DOHH2 (cell line): ENCODE measurements at regions not wholly inside any gene's neighbourhood (a gene's known extent, or its start where the extent isn't known, plus 50 kb on each side); places are given as distances from the start of the nearest gene placed in this dataset.

Source experiments
- H3F3A ChIP-seq: fragments of 200-600 bp; sonication (generic), shearing (Covaris generic); 2 replicates; pipeline ENCODE4 v1.6.0; 2016; ENCODE audit warnings: antibody characterized with exemption, mild to moderate bottlenecking; ENCODE audit not compliant: control insufficient read depth, insufficient read depth
- H3K27ac ChIP-seq: fragments of 200-600 bp; sonication (generic); 2 replicates; pipeline ENCODE4 v1.5.1; 2014; ENCODE audit warnings: low read depth, mild to moderate bottlenecking, low read length, moderate library complexity
- H3K27me3 ChIP-seq: fragments of 200-600 bp; sonication (generic); 2 replicates; pipeline ENCODE4 v1.6.1; 2014; ENCODE audit warnings: mild to moderate bottlenecking, low read length, mixed read lengths; ENCODE audit not compliant: control insufficient read depth
- H3K36me3 ChIP-seq: fragments of 200-600 bp; sonication (generic); 2 replicates; pipeline ENCODE4 v1.6.1; 2014; ENCODE audit warnings: mild to moderate bottlenecking, low read length, moderate library complexity, mixed read lengths; ENCODE audit not compliant: control insufficient read depth
- H3K4me1 ChIP-seq: fragments of 200-600 bp; sonication (generic); 2 replicates; pipeline ENCODE4 v1.6.1; 2014; ENCODE audit warnings: mild to moderate bottlenecking, low read length, mixed read lengths; ENCODE audit not compliant: control insufficient read depth
- H3K4me2 ChIP-seq: fragments of 200-600 bp; sonication (generic); 2 replicates; pipeline ENCODE4 v1.6.0; 2014; ENCODE audit warnings: mild to moderate bottlenecking, low read length, moderate library complexity
- H3K4me3 ChIP-seq: fragments of 200-600 bp; sonication (generic); 2 replicates; pipeline ENCODE4 v1.5.1; 2014; ENCODE audit warnings: mild to moderate bottlenecking, low read length, mixed read lengths
- H3K79me2 ChIP-seq: fragments of 200-600 bp; sonication (generic); 2 replicates; pipeline ENCODE4 v1.6.1; 2014; ENCODE audit warnings: mild to moderate bottlenecking, low read length, mixed read lengths; ENCODE audit not compliant: control insufficient read depth
- H3K9me2 ChIP-seq: fragments of 200-600 bp; sonication (generic); replicated peaks from 2 replicates; pipeline ENCODE4 v1.6.1; 2014; ENCODE audit warnings: mild to moderate bottlenecking, low read length, mixed read lengths; ENCODE audit not compliant: control insufficient read depth
- H3K9me3 ChIP-seq: fragments of 200-600 bp; sonication (generic); 2 replicates; pipeline ENCODE4 v1.6.1; 2014; ENCODE audit warnings: antibody characterized with exemption, low read length, mixed read lengths; ENCODE audit not compliant: control insufficient read depth, insufficient read depth
- H4K20me1 ChIP-seq: fragments of 200-600 bp; sonication (generic); 2 replicates; pipeline ENCODE4 v1.6.0; 2014; ENCODE audit warnings: low read depth, mild to moderate bottlenecking, antibody characterized with exemption, low read length, moderate library complexity; ENCODE audit not compliant: control insufficient read depth, insufficient read depth
- EZH2phosphoT487 ChIP-seq: fragments of 200-600 bp; sonication (generic); IDR thresholded peaks from 2 replicates; pipeline ENCODE4 v1.6.1; 2017; ENCODE audit warnings: borderline replicate concordance, mild to moderate bottlenecking, antibody characterized with exemption, low read length, moderate library complexity, mixed read lengths
- TF ChIP-seq, protein P1 (sequence below): fragments of 200-600 bp; sonication (generic); IDR thresholded peaks from one replicate; pipeline ENCODE4 v1.5.1; 2014; ENCODE audit warnings: antibody characterized with exemption, mild to moderate bottlenecking, low read depth, low read length; ENCODE audit not compliant: poor library complexity, severe bottlenecking

DNA sequence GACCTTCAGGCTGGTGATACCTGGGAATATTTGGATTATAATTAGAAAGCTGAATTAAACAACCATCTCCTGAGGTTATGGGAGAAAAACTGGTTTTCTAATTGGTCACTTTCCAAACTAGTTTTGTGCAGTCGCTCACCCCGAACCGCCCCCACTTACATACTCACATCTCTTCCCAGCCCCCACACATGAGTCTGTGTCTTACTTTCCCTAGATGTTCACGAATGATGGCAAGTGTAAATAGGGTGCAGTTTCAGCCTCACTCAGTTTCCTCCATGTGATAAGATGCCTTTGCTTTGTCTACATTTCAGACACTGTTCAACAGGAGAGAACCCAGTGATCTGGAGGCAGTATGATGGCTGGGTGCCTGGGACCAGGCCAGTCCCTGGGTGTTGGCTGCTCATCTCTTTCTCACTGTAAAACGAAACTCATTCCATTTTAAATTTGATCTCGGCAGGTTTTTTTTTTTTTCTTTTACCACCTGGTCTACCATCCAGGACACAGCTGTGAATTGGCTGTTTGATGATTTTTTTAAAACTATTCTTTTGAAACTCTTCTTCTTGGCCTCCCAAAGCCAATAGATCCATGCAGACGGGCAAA, 164.3 kb upstream of the RAB4A start:
- Histone ChIP-seq H3K27me3 (peaks cover 10% of the 10 kb centered on the region; the same call in 1 of the 2 replicates), H3K9me3 (no peaks in the 10 kb centered on the region), H3K27ac (no peak overlapping the region), H3K4me3 (no peak overlapping the region), H3K36me3 (no peaks in the 10 kb centered on the region), H3K4me2 (no peak overlapping the region), H3K79me2 (no peaks in the 10 kb centered on the region), H3K4me1 (peaks cover 6% of the 10 kb centered on the region), H3K9me2 (no peaks in the 10 kb centered on the region), H4K20me1 (no peaks in the 10 kb centered on the region), H3F3A (no peaks in the 10 kb centered on the region)
- TF ChIP-seq, protein P1, sequence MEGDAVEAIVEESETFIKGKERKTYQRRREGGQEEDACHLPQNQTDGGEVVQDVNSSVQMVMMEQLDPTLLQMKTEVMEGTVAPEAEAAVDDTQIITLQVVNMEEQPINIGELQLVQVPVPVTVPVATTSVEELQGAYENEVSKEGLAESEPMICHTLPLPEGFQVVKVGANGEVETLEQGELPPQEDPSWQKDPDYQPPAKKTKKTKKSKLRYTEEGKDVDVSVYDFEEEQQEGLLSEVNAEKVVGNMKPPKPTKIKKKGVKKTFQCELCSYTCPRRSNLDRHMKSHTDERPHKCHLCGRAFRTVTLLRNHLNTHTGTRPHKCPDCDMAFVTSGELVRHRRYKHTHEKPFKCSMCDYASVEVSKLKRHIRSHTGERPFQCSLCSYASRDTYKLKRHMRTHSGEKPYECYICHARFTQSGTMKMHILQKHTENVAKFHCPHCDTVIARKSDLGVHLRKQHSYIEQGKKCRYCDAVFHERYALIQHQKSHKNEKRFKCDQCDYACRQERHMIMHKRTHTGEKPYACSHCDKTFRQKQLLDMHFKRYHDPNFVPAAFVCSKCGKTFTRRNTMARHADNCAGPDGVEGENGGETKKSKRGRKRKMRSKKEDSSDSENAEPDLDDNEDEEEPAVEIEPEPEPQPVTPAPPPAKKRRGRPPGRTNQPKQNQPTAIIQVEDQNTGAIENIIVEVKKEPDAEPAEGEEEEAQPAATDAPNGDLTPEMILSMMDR: no peak
- TF ChIP-seq EZH2phosphoT487: no peak

DNA sequence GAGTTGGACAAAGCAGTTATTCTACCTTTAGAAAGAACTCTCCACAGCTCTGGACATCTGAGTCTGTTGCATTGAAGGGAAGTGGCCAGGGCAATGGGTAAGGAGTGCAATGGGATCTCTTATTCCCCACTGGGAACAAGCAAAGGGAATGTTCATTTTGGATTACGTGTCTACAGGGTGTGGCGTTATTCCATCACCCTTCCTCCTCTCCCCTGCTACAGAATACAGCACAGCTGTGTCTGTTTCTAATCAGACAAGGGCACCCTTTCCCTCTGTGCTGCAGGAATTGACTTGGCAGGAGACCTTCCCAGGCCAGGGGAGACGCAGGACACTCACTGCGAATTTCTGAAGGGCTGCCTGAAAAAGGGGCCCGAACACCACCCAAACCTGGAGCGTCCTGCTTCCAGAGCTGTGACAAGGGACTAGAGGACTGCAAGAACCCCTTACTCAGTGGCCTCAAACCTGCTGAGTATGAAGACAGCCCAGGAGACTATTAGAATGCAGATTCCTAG, 163.6 kb upstream of the RAB4A start:
- TF ChIP-seq, protein P1: no peak
- no peak for TF ChIP-seq EZH2phosphoT487
- H3F3A ChIP-seq: no peaks in the 10 kb centered on the region
- H3K4me2 ChIP-seq: no peak overlapping the region
- H3K36me3 ChIP-seq: no peaks in the 10 kb centered on the region
- peaks cover 7% of the 10 kb centered on the region; the same call in 1 of the 2 replicates for H3K27me3 ChIP-seq
- no peaks in the 10 kb centered on the region for H3K79me2 ChIP-seq
- no peaks in the 10 kb centered on the region for H3K9me3 ChIP-seq
- H3K4me1 ChIP-seq: peaks cover 6% of the 10 kb centered on the region
- H3K27ac ChIP-seq: no peak overlapping the region
- no peak overlapping the region for H3K4me3 ChIP-seq
- no peaks in the 10 kb centered on the region for H4K20me1 ChIP-seq
- H3K9me2 ChIP-seq: no peaks in the 10 kb centered on the region

DNA sequence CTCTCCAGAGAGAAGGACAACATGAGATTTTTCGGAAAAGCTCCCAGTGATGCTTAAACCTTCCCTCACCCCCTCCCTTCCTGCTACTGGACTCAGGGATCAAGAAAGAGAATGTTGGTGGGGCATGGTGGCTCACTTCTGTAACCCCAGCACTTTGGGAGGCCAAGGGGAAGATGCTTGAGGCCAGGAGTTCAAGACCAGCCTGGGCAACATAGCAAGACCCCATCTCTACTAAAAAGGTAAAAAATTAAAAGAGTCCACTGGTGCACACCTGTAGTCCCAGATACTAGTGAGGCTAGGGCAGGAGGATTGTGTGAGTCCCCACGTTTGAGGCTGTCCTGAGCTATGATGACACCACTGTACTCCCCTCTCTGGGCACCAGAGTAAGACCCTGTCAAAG, 162.9 kb upstream of the RAB4A start:
- 0 out of 2 replicates have a peak, but pooled peaks cover 3% of the 10 kb centered on the region for H3K27me3 ChIP-seq
- no peak overlapping the region for H3K27ac ChIP-seq
- H3K9me2 ChIP-seq: no peaks in the 10 kb centered on the region
- H4K20me1 ChIP-seq: no peaks in the 10 kb centered on the region
- H3K36me3 ChIP-seq: no peaks in the 10 kb centered on the region
- no peaks in the 10 kb centered on the region for H3F3A ChIP-seq
- no peak overlapping the region for H3K4me2 ChIP-seq
- TF ChIP-seq EZH2phosphoT487: no peak
- TF ChIP-seq, protein P1: no peak
- H3K79me2 ChIP-seq: no peaks in the 10 kb centered on the region
- H3K4me3 ChIP-seq: no peak overlapping the region
- H3K9me3 ChIP-seq: no peaks in the 10 kb centered on the region
- H3K4me1 ChIP-seq: peaks cover 6% of the 10 kb centered on the region
